ENCODE measurements at regions not wholly inside any gene's neighbourhood (a gene's known extent, or its start where the extent isn't known, plus 50 kb on each side); places are given as distances from the start of the nearest gene placed in this dataset.

DNA sequence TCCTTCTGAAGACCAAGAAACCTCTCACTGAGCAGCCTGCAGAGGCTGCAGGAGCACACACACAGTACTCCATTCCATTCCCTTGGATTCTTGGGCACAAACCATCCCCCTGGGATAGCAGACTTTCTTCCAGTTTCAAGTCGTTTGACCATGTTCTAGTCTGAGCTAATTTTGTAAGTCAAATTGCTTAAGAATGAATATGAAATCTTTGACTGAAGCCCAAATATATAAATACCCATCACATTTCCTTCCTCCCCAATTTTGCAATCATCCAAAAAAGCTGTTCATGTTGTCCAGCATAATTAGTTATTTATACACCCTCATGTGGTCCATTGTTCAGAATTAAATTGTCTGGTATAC, 231.2 kb upstream of the TPRG1 start:
- DNase-seq (ENCODE audit: low read depth in 2 of 2) = no peak

DNA sequence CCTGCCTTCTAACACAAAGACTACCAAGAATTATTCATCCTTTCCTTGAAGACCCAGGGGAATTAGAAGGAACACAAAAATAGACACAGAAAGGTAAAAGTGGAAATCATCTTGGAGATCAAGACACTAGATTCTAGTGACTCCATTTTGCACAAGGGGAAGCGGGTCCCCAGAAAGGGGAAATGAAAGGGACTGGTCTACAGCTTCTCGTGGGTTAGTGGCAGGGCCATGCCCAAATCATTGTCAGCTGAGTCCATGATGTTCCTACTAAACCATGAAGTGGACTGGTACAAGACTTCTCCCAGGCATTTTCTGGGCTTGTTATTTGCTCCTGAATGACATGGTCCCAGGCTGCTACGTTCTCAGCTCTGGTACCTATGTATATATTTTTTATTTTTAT, 230.7 kb upstream of the TPRG1 start:
- no peak for DNase-seq (ENCODE audit: low read depth in 2 of 2)

DNA sequence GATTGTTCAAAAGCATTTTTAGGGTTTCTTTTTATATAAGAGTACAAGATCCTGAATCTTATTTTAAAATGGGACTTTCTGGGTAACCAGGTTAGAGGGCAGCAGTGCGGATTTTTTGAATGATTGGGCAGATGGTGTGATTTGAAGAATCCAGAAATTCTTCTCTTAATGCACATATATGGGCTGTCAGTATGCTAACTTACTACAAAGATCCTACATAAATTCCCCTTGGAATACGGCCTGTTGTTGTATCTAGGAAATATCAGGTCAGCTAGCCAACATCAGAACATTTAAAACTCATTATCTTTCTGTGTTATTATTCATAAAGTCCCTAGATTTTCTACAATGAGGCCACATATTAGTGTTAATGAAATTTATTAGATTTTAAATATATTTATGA, 229.6 kb upstream of the TPRG1 start:
- no peak for DNase-seq (ENCODE audit: low read depth in 2 of 2)

DNA sequence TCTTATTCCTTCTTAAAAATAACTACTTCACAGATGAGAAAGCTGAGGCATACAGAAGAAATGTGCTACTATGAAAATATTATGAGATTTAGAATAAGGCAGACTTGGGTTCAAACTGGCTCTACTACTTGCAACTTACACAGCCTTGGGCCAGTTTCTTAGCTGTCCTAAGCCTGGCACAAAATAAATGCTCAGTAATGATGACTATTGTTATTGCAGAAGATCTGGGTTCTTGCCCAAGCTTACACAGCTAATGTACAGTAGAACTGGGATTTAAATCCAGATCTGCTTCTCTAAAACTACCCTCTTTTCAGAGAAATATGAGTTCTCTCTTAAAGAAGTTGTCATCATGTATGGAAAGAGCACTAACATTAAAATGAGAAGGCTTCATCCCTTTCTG, 228.2 kb upstream of the TPRG1 start:
- DNase-seq (ENCODE audit: low read depth in 2 of 2) = no peak

DNA sequence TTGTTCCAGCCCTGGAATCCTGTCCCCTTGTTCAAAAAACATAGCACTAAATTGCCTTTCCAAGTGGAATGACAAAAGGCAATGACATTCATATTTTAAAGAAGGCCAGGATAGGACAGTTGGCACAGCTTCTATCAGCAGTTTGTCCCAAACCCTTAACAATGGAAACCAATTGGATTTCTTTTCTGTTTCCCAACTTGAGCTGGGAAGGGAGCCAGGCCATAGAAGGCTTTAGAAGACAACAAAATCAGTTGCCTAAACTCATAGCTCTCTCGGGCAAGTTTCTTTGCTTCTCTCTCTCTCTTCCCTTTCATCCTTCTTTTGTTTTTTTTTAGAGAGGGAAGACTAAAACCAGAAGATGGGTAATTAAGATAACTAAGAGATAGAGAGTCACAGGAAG, 227.7 kb upstream of the TPRG1 start:
- DNase-seq (ENCODE audit: low read depth in 2 of 2) = no peak

DNA sequence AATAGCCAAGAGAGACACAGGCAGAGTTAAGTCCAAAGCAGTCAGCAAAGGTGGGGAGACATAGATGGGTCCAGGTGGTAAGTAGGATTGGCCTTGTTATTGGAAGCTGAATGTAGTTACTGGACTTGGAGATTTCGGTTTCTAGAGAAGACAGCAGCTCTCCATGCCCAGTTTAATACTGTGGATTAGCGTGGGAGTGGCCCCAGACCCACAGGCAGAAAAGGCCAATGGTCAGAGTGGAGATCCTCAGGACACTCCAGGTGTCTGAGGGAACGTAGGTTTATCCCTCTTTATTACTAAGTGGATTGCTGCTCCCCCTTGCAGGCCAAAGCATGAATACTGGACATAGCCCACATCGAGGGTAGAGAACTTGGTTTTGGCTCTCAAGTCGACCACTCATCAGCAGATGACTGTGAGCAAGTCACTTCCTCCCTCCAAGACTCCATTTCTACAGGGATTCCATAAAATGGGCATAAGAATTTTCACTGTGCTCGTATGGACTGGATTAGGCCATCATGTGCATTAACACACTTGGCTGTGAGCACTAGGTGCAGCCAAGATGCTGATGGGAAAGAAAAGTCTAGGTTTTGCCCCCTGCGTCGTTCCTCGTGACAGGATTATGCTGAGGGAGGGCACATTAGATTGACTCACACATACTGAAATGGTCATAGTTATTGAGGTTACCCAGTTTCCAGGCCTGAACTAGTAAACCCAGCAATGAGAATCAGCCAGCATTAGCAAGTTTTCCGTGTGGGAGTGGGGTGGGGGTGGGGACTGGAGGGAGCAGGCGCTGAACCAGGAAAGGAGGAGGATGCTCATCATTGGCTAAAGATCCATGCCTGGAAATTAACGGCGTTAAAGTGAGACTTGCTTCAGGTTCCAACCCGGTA, 225.2 kb upstream of the TPRG1 start:
- DNase-seq (ENCODE audit: low read depth in 2 of 2) = no peak

DNA sequence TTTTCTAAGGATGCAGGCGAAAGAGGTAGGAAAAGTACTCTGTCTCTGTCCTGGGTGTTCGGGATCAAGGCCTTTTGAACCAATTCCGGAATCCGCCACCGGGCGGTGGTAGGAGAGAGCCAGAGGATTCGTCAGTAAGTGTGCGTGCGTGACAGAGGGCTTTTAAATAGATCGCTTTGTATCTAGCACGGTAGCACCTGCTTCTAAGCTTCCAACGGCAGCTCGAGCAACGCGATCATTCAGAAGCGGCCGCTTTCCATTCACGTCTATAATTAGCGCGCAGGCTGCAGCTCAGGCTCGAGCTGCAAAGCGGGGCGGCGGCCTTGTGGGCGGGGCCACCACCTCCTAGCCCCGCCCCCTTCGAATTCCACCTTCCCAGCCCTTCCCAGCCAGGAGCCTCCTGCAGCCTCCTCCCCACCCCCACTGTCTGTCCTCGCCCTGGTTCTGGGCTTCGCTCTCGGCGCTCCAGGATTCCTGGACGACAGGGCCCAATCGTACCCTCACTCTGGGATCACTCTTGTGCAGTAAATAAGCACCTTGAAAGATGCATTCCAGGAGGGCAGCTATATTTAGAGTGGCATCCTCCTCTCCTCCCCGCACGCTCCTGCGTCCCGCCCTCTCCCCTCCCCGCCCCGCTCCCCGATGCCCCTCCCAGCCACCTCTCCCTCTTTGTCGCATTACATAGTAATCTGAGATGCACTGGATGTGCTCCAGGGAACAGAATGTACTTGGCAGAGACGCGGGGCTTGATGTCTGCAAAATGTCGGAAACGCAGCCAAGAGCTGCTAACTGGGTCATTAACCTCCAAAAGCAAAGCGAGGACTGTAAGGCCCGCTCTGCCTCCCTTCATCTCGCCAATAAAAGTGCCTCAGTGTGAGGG, 224.1 kb upstream of the TPRG1 start:
- DNase-seq (ENCODE audit: low read depth in 2 of 2) = peak; percentile 33 to 88

DNA sequence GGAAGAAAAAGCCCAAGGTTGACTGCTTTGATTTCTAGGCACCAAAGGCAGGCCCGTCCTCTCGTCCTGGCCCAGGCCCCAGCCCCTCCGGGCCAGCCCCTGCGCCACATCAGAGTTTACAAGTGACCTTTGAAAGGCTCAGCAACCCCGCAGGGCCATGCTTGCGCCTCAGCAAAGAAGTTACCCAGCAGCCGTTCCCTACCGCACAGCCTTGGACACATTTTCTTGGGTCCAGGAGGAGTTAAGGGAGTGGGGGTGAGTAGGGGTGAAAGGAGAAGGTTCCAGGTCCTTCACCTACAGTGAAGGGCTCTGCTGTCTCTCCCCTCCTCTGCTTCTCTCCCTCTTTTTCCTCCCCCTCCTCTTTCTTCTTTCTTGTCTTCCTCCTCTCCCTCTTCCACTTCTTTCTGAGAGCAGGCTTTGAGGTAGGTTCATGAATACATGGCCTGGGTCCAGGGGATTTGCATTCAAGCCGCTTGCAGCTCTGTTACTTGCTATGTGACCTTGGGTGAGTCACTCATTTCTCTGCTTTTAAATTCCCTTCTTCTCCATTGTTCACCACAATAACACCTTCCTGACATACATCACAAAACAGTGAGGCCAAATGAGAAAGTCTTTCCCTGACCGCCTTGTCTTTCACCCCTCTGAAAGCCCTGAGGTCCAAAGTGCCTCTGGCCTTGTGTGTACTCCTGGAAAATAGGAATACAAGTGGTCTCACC, 223.3 kb upstream of the TPRG1 start:
- DNase-seq (ENCODE audit: low read depth in 2 of 2) = peak in 1 of 2 donors; percentile 86

DNA sequence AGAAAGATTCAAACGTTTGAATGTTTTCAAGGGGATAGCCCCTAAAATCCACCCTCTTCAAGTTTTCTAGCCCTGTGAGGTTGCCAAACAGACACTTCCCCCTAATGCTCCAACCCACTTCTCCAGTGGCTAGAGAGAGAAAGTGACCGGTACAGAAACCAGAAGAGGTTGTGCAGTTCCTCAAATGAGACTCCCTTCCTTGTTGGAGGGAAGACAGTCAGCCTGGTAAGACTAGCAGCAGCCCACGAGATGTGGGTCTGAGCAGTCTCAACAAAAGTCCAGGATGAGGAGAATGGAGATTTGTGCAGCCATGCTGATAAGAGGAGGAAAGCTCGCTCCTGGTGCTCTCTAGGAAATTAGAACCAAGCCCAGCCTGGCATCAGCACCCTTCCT, 222.8 kb upstream of the TPRG1 start:
- no peak for DNase-seq (ENCODE audit: low read depth in 2 of 2)

DNA sequence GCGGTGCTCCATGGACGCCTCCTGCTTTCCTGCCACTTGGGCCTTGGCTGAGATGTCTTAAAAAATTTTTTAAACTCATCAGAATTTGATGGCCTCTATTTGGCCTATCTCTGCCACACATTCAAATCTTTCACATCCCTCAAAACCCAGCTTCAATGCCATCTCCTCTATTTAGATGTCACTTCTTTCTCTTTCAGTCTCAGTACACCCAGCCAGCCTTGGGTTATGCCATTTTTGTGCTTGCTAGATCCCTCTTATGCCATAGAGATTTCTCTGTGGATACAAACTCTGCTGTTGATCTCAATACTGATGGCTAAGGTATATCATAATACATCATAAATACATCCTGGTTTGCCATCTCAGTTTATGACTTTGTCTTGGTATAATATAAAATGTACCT, 222.3 kb upstream of the TPRG1 start:
- no peak for DNase-seq (ENCODE audit: low read depth in 2 of 2)

DNA sequence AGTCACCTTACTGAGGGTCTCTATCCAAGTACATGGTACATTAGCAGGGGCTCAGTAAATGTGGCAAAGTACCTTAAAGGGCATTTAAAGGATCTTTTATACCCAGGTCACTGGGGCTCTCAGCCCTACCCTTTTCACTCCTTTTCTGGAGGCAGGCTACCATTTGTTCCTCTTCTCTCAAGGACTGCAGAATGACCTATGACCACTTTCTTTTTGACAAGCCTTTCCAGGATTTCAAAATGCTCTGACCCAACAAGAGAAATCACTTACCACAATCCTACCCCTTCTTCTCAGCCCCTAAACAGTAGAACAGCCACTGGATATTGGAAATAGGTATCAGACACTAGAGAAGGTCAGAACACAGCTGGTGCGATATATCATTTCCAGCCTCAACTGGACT, 221.8 kb upstream of the TPRG1 start:
- DNase-seq (ENCODE audit: low read depth in 2 of 2) = no peak

DNA sequence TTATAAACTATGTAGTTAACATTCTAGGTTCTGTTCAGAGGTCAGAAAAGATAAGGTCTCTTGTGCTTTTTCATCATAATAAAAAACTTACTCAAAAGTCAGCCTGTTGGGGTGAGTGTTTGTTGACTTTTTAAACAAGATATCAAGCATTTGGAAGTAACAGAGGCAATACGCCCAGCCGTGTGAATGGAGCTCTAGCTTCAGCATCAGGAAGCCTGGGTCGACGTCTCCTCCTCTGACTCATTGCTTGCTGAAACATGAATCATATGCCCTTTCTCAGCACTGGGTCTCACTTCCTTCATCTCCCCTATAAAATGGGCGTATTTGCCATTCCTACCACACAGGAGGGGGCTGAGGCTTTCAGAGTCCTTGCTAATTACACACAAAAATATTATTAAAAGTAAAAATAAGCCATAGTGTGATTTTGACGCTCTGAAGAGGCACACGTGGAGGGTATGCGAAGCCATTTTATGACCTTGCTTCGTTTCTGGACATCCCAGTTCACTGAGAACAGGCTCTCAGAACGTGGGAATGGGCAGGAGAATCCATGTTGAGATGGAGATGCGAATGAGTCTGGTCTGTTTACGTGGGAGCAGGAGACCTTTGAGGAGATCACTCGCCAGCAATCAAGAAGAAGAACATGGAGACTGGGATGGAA, 220.8 kb upstream of the TPRG1 start:
- peak; percentile 51 to 99 for DNase-seq (ENCODE audit: low read depth in 2 of 2)

DNA sequence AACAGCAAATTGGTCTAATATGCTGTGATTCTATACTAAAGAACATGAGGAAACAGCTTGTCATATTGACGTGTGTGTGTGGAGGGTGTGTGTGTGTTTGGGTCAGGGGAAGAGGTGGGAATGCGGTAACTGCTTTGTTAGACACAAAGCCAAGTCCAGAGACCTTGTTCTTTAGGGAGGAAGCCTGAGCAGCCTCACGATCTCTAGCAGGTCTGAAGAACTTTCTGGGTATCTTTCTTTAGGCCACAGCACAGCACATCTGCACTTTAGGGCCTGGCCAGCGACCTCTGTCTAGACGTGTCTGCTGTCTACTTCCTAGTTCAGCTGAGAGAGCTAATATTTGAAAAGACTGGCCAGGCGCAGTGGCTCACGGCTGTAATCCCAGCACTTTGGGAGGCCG, 220.0 kb upstream of the TPRG1 start:
- DNase-seq (ENCODE audit: low read depth in 2 of 2) = peak in 1 of 2 donors; percentile 10

DNA sequence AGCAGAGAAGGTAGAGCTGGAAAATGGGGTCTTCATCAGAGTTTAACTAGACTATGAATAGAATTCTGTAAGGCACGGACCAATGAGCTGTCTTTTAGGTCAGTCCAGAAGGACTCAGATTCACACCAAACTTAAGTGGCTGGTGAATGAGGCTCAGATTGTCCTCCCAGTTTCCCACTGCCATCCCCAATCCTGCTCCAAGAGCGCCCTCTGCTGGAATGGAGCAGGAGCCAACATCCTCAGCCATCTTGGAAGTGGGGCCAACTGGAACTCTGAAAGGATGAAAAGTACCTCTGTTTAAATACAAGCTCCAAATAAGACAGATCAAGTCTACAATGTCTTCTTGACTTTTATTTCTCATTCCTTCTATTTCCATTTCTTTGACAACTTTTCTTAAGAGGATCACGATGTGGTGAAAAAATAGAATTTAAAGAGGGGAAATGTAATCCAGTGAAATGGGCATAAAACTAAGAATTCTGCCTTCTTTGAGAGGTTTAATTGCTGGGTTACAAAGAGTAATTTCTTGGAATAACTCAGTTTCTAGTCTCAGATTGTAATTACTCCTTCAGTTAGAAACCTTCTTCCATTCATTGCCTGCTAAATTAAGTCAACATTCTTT, 217.1 kb upstream of the TPRG1 start:
- peak; percentile 55 to 85 for DNase-seq (ENCODE audit: low read depth in 2 of 2)

DNA sequence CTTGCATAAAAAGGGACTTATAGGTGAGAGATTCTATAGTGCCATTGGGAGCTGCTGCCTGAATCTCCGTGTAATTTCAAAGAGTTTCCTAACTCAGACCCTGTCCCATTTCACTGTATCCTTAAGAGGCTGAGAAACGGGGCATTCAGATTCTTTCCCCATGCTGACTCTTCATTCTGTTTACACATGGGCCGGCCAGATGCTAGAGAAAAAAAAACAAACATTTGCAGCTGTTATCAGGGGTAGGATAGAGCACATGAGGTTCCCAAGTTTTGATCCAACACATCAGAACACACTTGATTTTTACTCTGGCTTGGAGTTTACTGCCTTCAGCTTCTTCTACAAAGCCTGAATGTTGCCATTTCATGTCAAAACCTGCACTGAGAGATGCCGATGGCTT, 215.9 kb upstream of the TPRG1 start:
- no peak for DNase-seq (ENCODE audit: low read depth in 2 of 2)

DNA sequence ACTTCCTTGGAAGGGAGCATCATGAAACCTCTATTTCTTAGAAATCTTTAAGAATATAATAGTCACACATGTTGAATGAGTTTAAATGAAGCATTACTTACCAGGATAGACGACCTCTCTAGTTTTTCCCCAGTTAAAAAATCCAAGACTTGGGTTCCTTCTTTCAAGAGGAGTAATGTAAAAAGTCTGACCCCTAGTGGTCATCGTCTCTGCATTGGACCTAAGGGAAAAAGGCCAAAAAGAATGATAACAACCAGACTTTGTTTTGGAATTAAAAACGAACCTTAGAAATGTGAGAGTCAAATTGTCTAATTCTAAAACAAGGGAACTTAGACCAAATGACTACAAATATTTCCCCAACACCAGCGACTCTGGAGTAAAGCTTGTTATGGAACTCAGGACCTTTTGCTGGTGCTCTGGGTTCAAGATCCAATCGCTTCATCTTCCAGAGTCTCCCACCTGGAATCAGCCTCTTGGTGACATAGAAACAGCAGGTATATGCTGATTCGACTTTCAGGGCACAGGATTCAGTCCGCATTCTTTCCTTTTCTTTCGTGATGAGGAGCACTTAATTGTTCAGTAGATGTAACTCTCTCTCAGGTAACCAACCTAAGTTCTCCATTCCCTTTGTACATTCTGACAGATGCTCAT, 214.8 kb upstream of the TPRG1 start:
- peak; percentile 43 to 67 for DNase-seq (ENCODE audit: low read depth in 2 of 2)

DNA sequence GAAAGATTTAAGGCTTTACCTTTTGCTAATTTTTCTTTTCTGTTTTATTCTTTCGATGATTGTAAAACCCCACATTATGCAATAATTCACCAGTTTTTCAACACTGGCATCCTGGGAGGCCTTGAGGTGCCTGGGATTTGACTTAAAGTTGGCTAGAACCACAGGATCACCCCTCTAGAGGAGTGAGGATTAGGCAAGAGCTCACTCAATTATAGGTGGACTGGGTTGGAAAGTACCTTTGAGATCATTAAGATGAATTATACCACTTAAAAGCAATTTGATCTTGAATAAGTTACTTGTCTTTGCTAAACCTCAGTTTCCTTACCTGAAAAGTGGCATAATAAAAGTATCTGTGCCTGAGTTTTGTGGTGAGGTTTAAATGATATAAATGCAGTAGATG, 212.8 kb upstream of the TPRG1 start:
- DNase-seq (ENCODE audit: low read depth in 2 of 2) = no peak

DNA sequence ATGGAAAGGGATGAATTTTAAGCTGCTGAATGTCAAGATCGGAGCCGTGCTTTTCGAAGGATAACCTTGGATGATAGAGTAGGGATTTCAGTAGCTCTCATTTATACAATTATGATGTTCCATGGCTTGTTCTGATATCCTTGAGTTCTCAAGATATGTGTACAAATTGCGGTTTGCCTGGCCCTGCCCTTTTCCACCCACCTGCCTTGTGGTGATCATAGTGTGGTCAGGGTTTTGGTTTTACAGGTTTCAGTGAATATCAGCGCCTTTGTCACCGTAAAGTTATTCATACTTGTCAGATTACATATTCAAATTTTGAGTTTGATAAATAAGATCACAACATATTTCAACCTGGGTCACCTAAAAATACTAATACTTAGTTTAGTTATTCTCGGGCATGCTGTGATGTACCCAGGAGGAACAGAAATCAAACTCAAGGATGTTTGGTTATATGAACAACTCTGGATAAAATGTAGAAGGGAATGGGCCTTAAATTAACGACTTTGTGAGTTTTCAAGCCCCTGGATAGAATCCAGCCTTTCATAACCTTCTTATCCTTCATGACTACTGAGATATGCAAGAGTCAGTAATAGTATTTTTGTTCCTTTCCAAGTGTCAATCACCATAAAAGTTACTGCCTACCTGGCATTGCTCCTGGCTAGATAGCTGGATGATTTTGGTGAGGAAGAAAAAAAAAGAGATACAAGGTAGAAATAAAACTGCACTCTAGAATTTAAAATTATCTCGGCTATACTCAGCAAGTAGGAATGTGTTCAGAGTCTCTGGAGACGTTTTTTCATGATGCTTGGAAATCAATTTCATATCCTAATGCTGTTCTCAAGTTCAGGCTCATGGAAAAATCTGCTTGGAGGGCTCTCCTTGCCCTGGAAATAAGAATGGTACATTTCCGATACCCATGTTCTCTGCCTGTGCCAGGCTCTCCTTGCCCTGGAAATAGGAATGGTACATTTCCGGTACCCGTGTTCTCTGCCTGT, 209.2 kb upstream of the TPRG1 start:
- DNase-seq (ENCODE audit: low read depth in 2 of 2) = no peak

DNA sequence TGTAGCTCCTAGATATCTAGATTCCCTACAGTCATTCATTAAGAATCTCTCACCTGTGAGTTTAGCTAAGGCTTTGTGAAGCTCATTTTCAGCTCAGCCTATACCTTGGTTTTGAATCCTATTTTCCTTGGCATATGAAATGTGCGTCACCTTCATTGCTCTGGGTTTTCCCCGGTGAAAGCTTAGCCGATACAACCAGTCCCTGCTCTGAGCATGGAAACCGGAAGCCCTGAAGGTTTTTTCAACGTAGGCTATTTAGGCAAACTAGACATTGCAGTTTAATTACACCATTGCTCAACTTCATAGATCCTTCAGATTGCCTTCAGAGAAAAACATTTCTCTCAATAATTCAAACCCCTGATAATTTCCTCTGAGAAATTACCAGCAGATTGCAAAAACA, 206.8 kb upstream of the TPRG1 start:
- DNase-seq (ENCODE audit: low read depth in 2 of 2) = no peak
